BE2C (cell line): ENCODE measurements at regions not wholly inside any gene's neighbourhood (a gene's known extent, or its start where the extent isn't known, plus 50 kb on each side); places are given as distances from the start of the nearest gene placed in this dataset.
A peak's percentile ranks its signal among the peaks of the same experiment; 100 is the strongest.

Experiments
- DNase-seq: peaks from one replicate; pipeline ENCODE4 v3.0.0-alpha.2; 2020
- H3K27me3 ChIP-seq: fragments of 250-450 bp; sonication (Bioruptor Pico); 2 replicates; pipeline ENCODE4 v1.5.1; 2020; ENCODE audit warnings: mild to moderate bottlenecking
- H3K36me3 ChIP-seq: fragments of 250-450 bp; sonication (Bioruptor Pico); 2 replicates; pipeline ENCODE4 v1.5.1; 2020; ENCODE audit warnings: mild to moderate bottlenecking
- H3K4me1 ChIP-seq: fragments of 250-450 bp; sonication (Bioruptor Pico); 2 replicates; pipeline ENCODE4 v1.5.1; 2020
- H3K4me3 ChIP-seq: 2 replicates; pipeline ENCODE4 v1.5.1; 2011; ENCODE audit warnings: low read depth, low read length
- H3K9me3 ChIP-seq: fragments of 250-450 bp; sonication (Bioruptor Pico); 2 replicates; pipeline ENCODE4 v1.5.1; 2020
- CTCF ChIP-seq: IDR thresholded peaks from 2 replicates; pipeline ENCODE4 v1.5.1; 2012; ENCODE audit warnings: mild to moderate bottlenecking, low read depth, low read length

GRCh38 chrX:15114743-15115566, 154.9 kb downstream of the ASB9 start:
- H3K4me1 ChIP-seq, result no peaks in the 10 kb centered on the region
- no peak for TF ChIP-seq CTCF
- no peak overlapping the region for H3K4me3 ChIP-seq
- H3K27me3 ChIP-seq, result no peaks in the 10 kb centered on the region
- no peaks in the 10 kb centered on the region for H3K9me3 ChIP-seq
- H3K36me3 ChIP-seq, result no peaks in the 10 kb centered on the region
- DNase-seq, result no peak

- no peak for DNase-seq
- Histone ChIP-seq H3K4me1 (no peaks in the 10 kb centered on the region), H3K36me3 (no peaks in the 10 kb centered on the region), H3K4me3 (no peak overlapping the region), H3K27me3 (no peaks in the 10 kb centered on the region), H3K9me3 (no peaks in the 10 kb centered on the region)
- TF ChIP-seq CTCF, result no peak
These were observed 162.4 kb downstream of the ASB9 start for GRCh38 chrX:15107367-15107988.

- H3K27me3 ChIP-seq, result no peaks in the 10 kb centered on the region
These were observed 171.4 kb downstream of the ASB9 start for GRCh38 chrX:15098505-15098904.

GRCh38 chrX:15087747-15088146, 182.1 kb downstream of the ASB9 start:
- no peaks in the 10 kb centered on the region for H3K27me3 ChIP-seq
- no peak for TF ChIP-seq CTCF
- H3K36me3 ChIP-seq, result no peaks in the 10 kb centered on the region
- H3K4me1 ChIP-seq, result no peaks in the 10 kb centered on the region
- H3K4me3 ChIP-seq, result no peak overlapping the region
- H3K9me3 ChIP-seq, result no peaks in the 10 kb centered on the region
- DNase-seq, result no peak

More at GRCh38 chrX:15098505-15098904, 171.4 kb downstream of the ASB9 start:
- Histone ChIP-seq H3K4me1 (no peaks in the 10 kb centered on the region), H3K36me3 (no peaks in the 10 kb centered on the region), H3K9me3 (no peaks in the 10 kb centered on the region), H3K4me3 (no peak overlapping the region)
- no peak for TF ChIP-seq CTCF
- DNase-seq, result no peak

- peak; percentile 28 for DNase-seq
- TF ChIP-seq CTCF, result no peak
- Histone ChIP-seq H3K4me1 (no peaks in the 10 kb centered on the region), H3K4me3 (no peak overlapping the region), H3K36me3 (no peaks in the 10 kb centered on the region), H3K27me3 (no peaks in the 10 kb centered on the region), H3K9me3 (no peaks in the 10 kb centered on the region)
These were observed 196.6 kb downstream of the ASB9 start for GRCh38 chrX:15073313-15073712.

GRCh38 chrX:15072880-15073279, 197.0 kb downstream of the ASB9 start:
- H3K27me3 ChIP-seq, result no peaks in the 10 kb centered on the region
- H3K36me3 ChIP-seq, result no peaks in the 10 kb centered on the region
- no peak for DNase-seq
- no peak overlapping the region for H3K4me3 ChIP-seq
- H3K4me1 ChIP-seq, result no peaks in the 10 kb centered on the region
- no peaks in the 10 kb centered on the region for H3K9me3 ChIP-seq
- TF ChIP-seq CTCF, result no peak
